Hepatocyte (in vitro differentiated cells): ENCODE measurements at regions not wholly inside any gene's neighbourhood (a gene's known extent, or its start where the extent isn't known, plus 50 kb on each side); places are given as distances from the start of the nearest gene placed in this dataset.

Experiments used
- CTCF ChIP-seq: fragments of 200-600 bp; sonication (generic); IDR thresholded peaks from 2 replicates; pipeline ENCODE4 v1.5.1; 2016; ENCODE audit warnings: antibody characterized with exemption, mild to moderate bottlenecking; ENCODE audit not compliant: poor library complexity
- EZH2 ChIP-seq: fragments of 200-600 bp; sonication (generic); IDR thresholded peaks from 2 replicates; pipeline ENCODE4 v1.6.1; 2016; ENCODE audit warnings: antibody characterized with exemption, mild to moderate bottlenecking, borderline replicate concordance
- EZH2phosphoT487 ChIP-seq: fragments of 200-600 bp; sonication (generic); IDR thresholded peaks from one replicate; pipeline ENCODE4 v1.6.1; 2018; ENCODE audit warnings: antibody characterized with exemption, mild to moderate bottlenecking, low read depth, moderate library complexity; ENCODE audit not compliant: unreplicated experiment, severe bottlenecking

DNA sequence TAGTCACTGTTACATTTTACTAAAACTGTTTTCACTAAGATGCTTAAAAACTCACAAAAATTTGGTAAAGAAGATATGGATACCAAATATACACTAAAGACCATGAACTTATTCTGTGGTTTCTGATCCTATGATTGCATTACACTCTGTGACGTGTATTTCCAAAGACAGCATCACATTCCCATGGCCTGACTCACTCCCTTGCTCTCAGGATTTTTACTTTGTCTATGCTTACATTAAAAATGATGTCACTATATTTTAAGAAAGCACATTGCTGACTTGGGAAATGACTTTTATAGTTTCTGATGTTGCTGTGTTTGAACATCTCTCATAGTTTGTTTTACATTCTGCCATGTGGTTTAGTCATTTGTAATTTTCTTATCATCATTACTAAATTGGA is 327.9 kb upstream of the MAGEB18 start:
- TF ChIP-seq CTCF (no peak), EZH2 (no peak), EZH2phosphoT487 (no peak)
